PC-9 (cell line): ENCODE measurements at regions not wholly inside any gene's neighbourhood (a gene's known extent, or its start where the extent isn't known, plus 50 kb on each side); places are given as distances from the start of the nearest gene placed in this dataset.

ENCODE experiments used
- BruUV-seq: library from RNA; stranded (reverse); fragments of 400-500 nt; replicated peaks from 2 replicates; lab custom pipeline; 2021; lab: Mats Ljungman, UMichigan
- CTCF ChIA-PET: fragments of 300-600 bp; sonication (Branson Sonifier 250); formaldehyde crosslinking; loops from one replicate; lab custom pipeline; 2022; ENCODE audit warnings: antibody characterized with exemption; lab: Charles Lee
- POLR2A ChIA-PET: fragments of 300-600 bp; sonication (Branson Sonifier 250); formaldehyde crosslinking; loops from one replicate; lab custom pipeline; 2022; ENCODE audit warnings: antibody characterized with exemption; ENCODE audit not compliant: unreplicated experiment; lab: Charles Lee
- DNase-seq, 2 experiments: peaks; one replicate each; pipeline versions ENCODE4 v3.0.0 to v3.0.0-alpha.2; 2015 to 2022; ENCODE audit warnings: mixed read lengths in 1 of 2
- H2AFZ ChIP-seq: fragments of 200-600 bp; sonication (generic); 2 replicates; pipeline ENCODE4 v1.8.1; 2017; ENCODE audit warnings: antibody characterized with exemption
- H3F3A ChIP-seq: fragments of 200-600 bp; sonication (generic); 2 replicates; pipeline ENCODE4 v1.8.1; 2017; ENCODE audit warnings: antibody characterized with exemption, mild to moderate bottlenecking, low read depth; ENCODE audit not compliant: insufficient read depth
- H3K27ac ChIP-seq: fragments of 200-600 bp; sonication (generic); 2 replicates; pipeline ENCODE4 v1.6.1; 2016; ENCODE audit warnings: mixed run types
- H3K27me3 ChIP-seq: fragments of 200-600 bp; sonication (generic); 2 replicates; pipeline ENCODE4 v1.6.1; 2016; ENCODE audit warnings: low read depth, mixed run types; ENCODE audit not compliant: insufficient read depth
- H3K36me3 ChIP-seq: fragments of 200-600 bp; sonication (generic); 2 replicates; pipeline ENCODE4 v1.6.1; 2016; ENCODE audit warnings: low read depth, mixed run types
- H3K4me1 ChIP-seq: fragments of 200-600 bp; sonication (generic); replicated peaks from 2 replicates; pipeline ENCODE4 v1.6.1; 2016; ENCODE audit warnings: mixed run types; ENCODE audit not compliant: insufficient read depth
- H3K4me2 ChIP-seq: fragments of 200-600 bp; sonication (generic); 2 replicates; pipeline ENCODE4 v1.6.1; 2017; ENCODE audit warnings: mixed run types
- H3K4me3 ChIP-seq: fragments of 200-600 bp; sonication (generic); 2 replicates; pipeline ENCODE4 v1.6.1; 2016; ENCODE audit warnings: mixed run types
- H3K79me2 ChIP-seq: fragments of 200-600 bp; sonication (generic); 2 replicates; pipeline ENCODE4 v1.6.1; 2017; ENCODE audit warnings: low read depth, mixed run types
- H3K9me2 ChIP-seq: fragments of 200-600 bp; sonication (generic); 2 replicates; pipeline ENCODE4 v1.8.1; 2017; ENCODE audit warnings: mild to moderate bottlenecking; ENCODE audit not compliant: insufficient read depth
- H3K9me3 ChIP-seq: fragments of 200-600 bp; sonication (generic); 2 replicates; pipeline ENCODE4 v1.8.1; 2016; ENCODE audit warnings: low read depth; ENCODE audit not compliant: insufficient read depth
- H4K20me1 ChIP-seq: fragments of 200-600 bp; sonication (generic); 2 replicates; pipeline ENCODE4 v1.8.1; 2017; ENCODE audit not compliant: insufficient read depth
- EZH2 ChIP-seq: fragments of 200-600 bp; sonication (generic); IDR thresholded peaks from 2 replicates; pipeline ENCODE4 v1.8.0; 2017; ENCODE audit warnings: antibody characterized with exemption, low read depth
- intact Hi-C: fragments of 100-400 bp; cut with micrococcal nuclease; formaldehyde crosslinking; loops from one replicate; pipeline ENCODE4 v1.10.0; 2022; ENCODE audit not compliant: unreplicated experiment
- TF ChIP-seq, protein P1 (sequence below): fragments of 200-600 bp; sonication (generic); conservative IDR thresholded peaks from 2 replicates; pipeline ENCODE4 v1.6.1; 2017; ENCODE audit warnings: mixed run types, antibody characterized with exemption, mild to moderate bottlenecking, moderate library complexity

DNA sequence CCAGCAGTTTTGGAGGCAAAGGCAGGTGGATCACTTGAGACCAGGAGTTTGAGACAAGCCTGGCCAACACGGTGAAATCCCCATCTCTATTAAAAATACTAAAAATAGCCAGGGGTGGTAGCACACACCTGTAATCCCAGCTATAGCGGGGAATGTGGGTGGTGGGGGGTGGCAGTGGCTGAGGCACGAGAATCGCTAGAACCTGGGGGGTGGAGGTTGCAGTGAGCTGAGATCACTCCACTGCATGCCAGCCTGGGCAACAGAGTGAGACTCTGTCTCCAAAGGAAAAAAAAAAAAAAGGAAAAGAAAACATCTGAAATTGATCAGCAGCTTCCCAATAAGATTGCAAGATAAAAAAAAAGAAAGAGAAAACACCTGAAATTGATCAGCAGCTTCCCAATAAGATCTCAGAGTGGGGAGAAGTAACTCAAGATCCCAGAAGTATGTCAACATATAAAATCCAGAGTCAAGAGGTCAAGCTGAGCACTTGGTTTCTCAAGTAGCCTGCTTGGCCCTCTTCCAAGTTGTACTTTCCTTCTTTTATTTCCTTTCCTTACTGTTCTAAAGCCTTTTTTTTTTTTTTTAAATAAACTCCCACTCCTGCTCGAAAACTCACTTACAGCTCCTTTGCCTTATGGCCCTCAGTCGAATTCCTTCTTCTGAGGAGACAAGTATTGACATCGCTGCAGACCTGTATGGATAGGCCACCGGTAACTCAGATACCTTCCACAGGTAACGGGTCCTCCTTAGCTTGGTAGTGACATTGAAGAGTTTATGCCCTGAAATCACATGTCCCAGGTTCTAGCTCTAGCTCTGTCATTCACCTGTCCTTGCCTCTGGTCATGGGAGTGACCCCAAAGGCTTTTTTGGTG is 368.5 kb upstream of the SYNCRIP start:
- Histone ChIP-seq H4K20me1 (no peaks in the 10 kb centered on the region), H3K36me3 (no peaks in the 10 kb centered on the region), H3K79me2 (no peaks in the 10 kb centered on the region), H3F3A (no peaks in the 10 kb centered on the region), H3K27ac (no peak overlapping the region), H3K4me1 (no peaks in the 10 kb centered on the region), H3K4me2 (no peak overlapping the region), H3K9me2 (no peaks in the 10 kb centered on the region), H3K9me3 (no peaks in the 10 kb centered on the region), H3K4me3 (no peak overlapping the region), H3K27me3 (no peaks in the 10 kb centered on the region), H2AFZ (no peak overlapping the region)
- POLR2A ChIA-PET = no interaction called here
- CTCF ChIA-PET = no interaction called here
- no peak for DNase-seq
- no peak for TF ChIP-seq EZH2
- TF ChIP-seq, protein P1, sequence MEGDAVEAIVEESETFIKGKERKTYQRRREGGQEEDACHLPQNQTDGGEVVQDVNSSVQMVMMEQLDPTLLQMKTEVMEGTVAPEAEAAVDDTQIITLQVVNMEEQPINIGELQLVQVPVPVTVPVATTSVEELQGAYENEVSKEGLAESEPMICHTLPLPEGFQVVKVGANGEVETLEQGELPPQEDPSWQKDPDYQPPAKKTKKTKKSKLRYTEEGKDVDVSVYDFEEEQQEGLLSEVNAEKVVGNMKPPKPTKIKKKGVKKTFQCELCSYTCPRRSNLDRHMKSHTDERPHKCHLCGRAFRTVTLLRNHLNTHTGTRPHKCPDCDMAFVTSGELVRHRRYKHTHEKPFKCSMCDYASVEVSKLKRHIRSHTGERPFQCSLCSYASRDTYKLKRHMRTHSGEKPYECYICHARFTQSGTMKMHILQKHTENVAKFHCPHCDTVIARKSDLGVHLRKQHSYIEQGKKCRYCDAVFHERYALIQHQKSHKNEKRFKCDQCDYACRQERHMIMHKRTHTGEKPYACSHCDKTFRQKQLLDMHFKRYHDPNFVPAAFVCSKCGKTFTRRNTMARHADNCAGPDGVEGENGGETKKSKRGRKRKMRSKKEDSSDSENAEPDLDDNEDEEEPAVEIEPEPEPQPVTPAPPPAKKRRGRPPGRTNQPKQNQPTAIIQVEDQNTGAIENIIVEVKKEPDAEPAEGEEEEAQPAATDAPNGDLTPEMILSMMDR = no peak
- BruUV-seq = no TSS peak
- intact Hi-C loops = no loop called here

DNA sequence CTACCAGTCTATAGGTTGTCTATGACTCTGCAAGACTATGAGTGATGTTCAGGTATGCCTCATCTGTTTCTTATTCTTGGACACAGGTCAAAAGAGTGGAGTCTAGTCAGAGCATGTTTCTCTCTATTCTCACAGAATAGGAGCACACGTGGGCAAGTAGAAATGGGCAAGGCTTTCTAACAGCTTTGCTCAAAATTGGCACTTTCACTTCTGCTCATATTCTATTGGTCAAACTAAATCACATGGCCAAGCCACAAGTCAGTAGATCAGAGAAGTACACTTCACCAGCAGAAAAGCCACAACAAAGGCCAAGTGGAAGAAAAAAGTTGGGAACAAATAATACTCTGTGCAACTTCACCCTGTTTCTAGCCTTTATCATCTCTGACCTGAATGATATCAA is 354.5 kb upstream of the SYNCRIP start:
- no peaks in the 10 kb centered on the region for H3K27me3 ChIP-seq
- no peak for TF ChIP-seq EZH2
- TF ChIP-seq, protein P1 = no peak
- BruUV-seq = no TSS peak
- no peaks in the 10 kb centered on the region for H4K20me1 ChIP-seq
- no peaks in the 10 kb centered on the region for H3K9me2 ChIP-seq
- H3K36me3 ChIP-seq = no peaks in the 10 kb centered on the region
- H3K27ac ChIP-seq = no peak overlapping the region
- no peaks in the 10 kb centered on the region for H3K79me2 ChIP-seq
- H2AFZ ChIP-seq = no peak overlapping the region
- ChIA-PET CTCF (no interaction called here), POLR2A (no interaction called here)
- DNase-seq = no peak
- H3F3A ChIP-seq = no peaks in the 10 kb centered on the region
- no peaks in the 10 kb centered on the region for H3K4me1 ChIP-seq
- intact Hi-C loops = no loop called here
- no peaks in the 10 kb centered on the region for H3K9me3 ChIP-seq
- no peak overlapping the region for H3K4me2 ChIP-seq
- H3K4me3 ChIP-seq = no peak overlapping the region

DNA sequence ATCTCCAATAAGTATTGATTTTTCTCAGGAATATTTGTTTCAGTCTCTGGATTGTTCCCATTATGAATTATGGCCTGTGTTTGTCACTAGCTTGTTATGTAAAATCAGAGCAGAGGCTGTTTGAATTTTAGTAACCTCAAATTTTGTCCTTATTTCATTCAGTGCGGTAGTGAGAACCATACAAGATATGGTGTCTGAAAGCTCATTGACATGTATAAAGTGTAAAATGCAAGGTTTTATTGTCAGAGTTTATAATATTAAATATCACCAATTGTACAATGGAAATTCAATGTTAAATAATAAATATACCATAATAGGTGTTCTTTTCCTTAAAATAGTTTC is 353.3 kb upstream of the SYNCRIP start:
- H3K36me3 ChIP-seq = no peaks in the 10 kb centered on the region
- CTCF ChIA-PET = no interaction called here

More for the DNA sequence above, 353.3 kb upstream of the SYNCRIP start:
- no peaks in the 10 kb centered on the region for H3K9me3 ChIP-seq
- no peaks in the 10 kb centered on the region for H3K9me2 ChIP-seq
- H3K27ac ChIP-seq = no peak overlapping the region
- H3K27me3 ChIP-seq = no peaks in the 10 kb centered on the region
- TF ChIP-seq, protein P1 = no peak
- TF ChIP-seq EZH2 = no peak
- intact Hi-C loops = no loop called here
- H3F3A ChIP-seq = no peaks in the 10 kb centered on the region
- no peaks in the 10 kb centered on the region for H3K4me1 ChIP-seq
- H4K20me1 ChIP-seq = no peaks in the 10 kb centered on the region
- no peak overlapping the region for H2AFZ ChIP-seq
- H3K4me2 ChIP-seq = no peak overlapping the region
- POLR2A ChIA-PET = no interaction called here
- H3K79me2 ChIP-seq = no peaks in the 10 kb centered on the region
- H3K4me3 ChIP-seq = no peak overlapping the region
- BruUV-seq = no TSS peak
- DNase-seq = no peak
